ENCODE measurements at regions not wholly inside any gene's neighbourhood (a gene's known extent, or its start where the extent isn't known, plus 50 kb on each side); places are given as distances from the start of the nearest gene placed in this dataset.

DNA sequence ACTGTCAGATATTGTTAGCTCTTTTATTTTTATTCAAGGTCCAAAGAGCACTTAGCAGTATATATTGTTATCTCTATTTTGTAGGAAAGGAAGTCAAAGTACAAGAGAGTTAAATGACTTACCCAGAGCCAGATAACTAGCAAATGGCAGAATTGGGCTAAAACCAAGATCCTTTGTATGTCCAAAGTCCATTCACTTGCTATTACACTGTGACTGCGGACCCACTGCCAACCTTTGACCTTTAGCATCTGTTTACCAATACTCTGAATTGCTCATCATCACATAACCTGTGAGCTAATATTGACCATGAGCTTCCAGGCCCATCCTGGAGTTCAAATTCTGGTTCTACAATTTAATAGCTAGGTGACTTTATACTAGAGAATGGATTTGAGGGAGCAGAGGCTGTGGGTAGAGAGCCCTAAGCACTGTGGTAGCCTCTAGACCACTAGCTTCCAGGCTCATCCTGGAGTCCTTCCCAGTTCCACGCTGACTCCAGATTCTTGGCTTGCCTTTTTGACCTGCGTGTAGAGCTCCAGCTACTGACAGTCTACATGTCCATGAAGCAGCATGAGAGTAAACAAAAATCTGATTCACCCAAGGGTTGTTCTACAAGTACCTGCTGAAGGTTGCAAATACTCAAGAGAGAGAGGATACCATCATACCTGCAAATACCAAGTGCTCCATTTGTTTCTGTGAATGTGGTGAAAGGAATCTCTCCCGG is 424.0 kb downstream of the SH3GL2 start:
- Histone ChIP-seq H3K27me3 (ENCODE audit: control insufficient read depth, insufficient read depth, low read length) (no peaks in the 10 kb centered on the region), H3K27ac (ENCODE audit: low read length) (no peak overlapping the region), H3K9me3 (ENCODE audit: control insufficient read depth, insufficient read depth, low read length) (no peaks in the 10 kb centered on the region), H3K36me3 (ENCODE audit: control insufficient read depth, insufficient read depth, low read length) (no peaks in the 10 kb centered on the region), H3K4me3 (ENCODE audit: low read length) (no peak overlapping the region), H3K4me1 (ENCODE audit: control insufficient read depth, insufficient read depth, low read length) (no peaks in the 10 kb centered on the region)
- DNase-seq (ENCODE audit: low read depth, low spot score) = no peak
- whole genome bisulfite sequencing (ENCODE audit: insufficient coverage, insufficient read length) = no CpG with 5 or more reads among the region's 4 CpGs

- no peaks in the 10 kb centered on the region for H3K9me3 ChIP-seq (ENCODE audit: control insufficient read depth, insufficient read depth, low read length)
- no peak overlapping the region for H3K4me3 ChIP-seq (ENCODE audit: low read length)
- no peak overlapping the region for H3K27ac ChIP-seq (ENCODE audit: low read length)
- H3K27me3 ChIP-seq (ENCODE audit: control insufficient read depth, insufficient read depth, low read length) = no peaks in the 10 kb centered on the region
- H3K36me3 ChIP-seq (ENCODE audit: control insufficient read depth, insufficient read depth, low read length) = no peaks in the 10 kb centered on the region
- no CpG with 5 or more reads among the region's 4 CpGs for WGBS (ENCODE audit: insufficient coverage, insufficient read length)
- no peak for DNase-seq (ENCODE audit: low read depth, low spot score)
- no peaks in the 10 kb centered on the region for H3K4me1 ChIP-seq (ENCODE audit: control insufficient read depth, insufficient read depth, low read length)
Measured at GRCh38 chr9:18006591-18006990, 427.7 kb downstream of the SH3GL2 start.

DNA sequence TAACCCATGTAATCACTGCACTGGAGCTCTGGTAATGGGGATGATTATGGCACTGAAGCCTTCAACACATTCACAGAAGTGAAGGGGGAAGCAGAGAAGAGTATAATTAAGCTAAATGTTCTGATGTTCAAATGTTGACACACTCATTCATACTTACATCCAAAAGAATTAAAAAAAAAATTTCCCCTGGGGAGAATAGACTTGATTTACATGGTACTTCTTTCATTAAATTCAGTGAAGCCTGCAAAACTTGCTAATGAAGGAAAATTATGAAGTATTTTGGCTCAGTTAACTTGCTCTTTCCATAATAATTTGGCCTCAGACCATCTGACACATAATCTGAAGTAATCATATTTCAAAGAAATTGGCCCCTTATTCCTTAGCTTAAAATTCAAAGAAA is 428.8 kb downstream of the SH3GL2 start:
- DNase-seq (ENCODE audit: low read depth, low spot score) = no peak
- Histone ChIP-seq H3K9me3 (ENCODE audit: control insufficient read depth, insufficient read depth, low read length) (no peaks in the 10 kb centered on the region), H3K4me3 (ENCODE audit: low read length) (no peak overlapping the region), H3K27ac (ENCODE audit: low read length) (no peak overlapping the region), H3K36me3 (ENCODE audit: control insufficient read depth, insufficient read depth, low read length) (no peaks in the 10 kb centered on the region), H3K27me3 (ENCODE audit: control insufficient read depth, insufficient read depth, low read length) (no peaks in the 10 kb centered on the region), H3K4me1 (ENCODE audit: control insufficient read depth, insufficient read depth, low read length) (no peaks in the 10 kb centered on the region)

GRCh38 chr9:18009902-18010301 is 431.0 kb downstream of the SH3GL2 start:
- no peaks in the 10 kb centered on the region for H3K36me3 ChIP-seq (ENCODE audit: control insufficient read depth, insufficient read depth, low read length)
- H3K27ac ChIP-seq (ENCODE audit: low read length) = no peak overlapping the region
- H3K4me3 ChIP-seq (ENCODE audit: low read length) = no peak overlapping the region
- no CpG with 5 or more reads among the region's 3 CpGs for WGBS (ENCODE audit: insufficient coverage, insufficient read length)
- no peaks in the 10 kb centered on the region for H3K4me1 ChIP-seq (ENCODE audit: control insufficient read depth, insufficient read depth, low read length)
- H3K9me3 ChIP-seq (ENCODE audit: control insufficient read depth, insufficient read depth, low read length) = no peaks in the 10 kb centered on the region
- no peaks in the 10 kb centered on the region for H3K27me3 ChIP-seq (ENCODE audit: control insufficient read depth, insufficient read depth, low read length)
- no peak for DNase-seq (ENCODE audit: low read depth, low spot score)

GRCh38 chr9:18010492-18010891 is 431.6 kb downstream of the SH3GL2 start:
- no peak overlapping the region for H3K4me3 ChIP-seq (ENCODE audit: low read length)
- H3K36me3 ChIP-seq (ENCODE audit: control insufficient read depth, insufficient read depth, low read length) = no peaks in the 10 kb centered on the region
- no peak overlapping the region for H3K27ac ChIP-seq (ENCODE audit: low read length)
- H3K9me3 ChIP-seq (ENCODE audit: control insufficient read depth, insufficient read depth, low read length) = no peaks in the 10 kb centered on the region
- no peaks in the 10 kb centered on the region for H3K4me1 ChIP-seq (ENCODE audit: control insufficient read depth, insufficient read depth, low read length)
- WGBS (ENCODE audit: insufficient coverage, insufficient read length) = no CpG with 5 or more reads among the region's 5 CpGs
- DNase-seq (ENCODE audit: low read depth, low spot score) = no peak
- no peaks in the 10 kb centered on the region for H3K27me3 ChIP-seq (ENCODE audit: control insufficient read depth, insufficient read depth, low read length)

GRCh38 chr9:18012170-18012569 is 433.3 kb downstream of the SH3GL2 start:
- Histone ChIP-seq H3K9me3 (ENCODE audit: control insufficient read depth, insufficient read depth, low read length) (no peaks in the 10 kb centered on the region), H3K27ac (ENCODE audit: low read length) (no peak overlapping the region), H3K27me3 (ENCODE audit: control insufficient read depth, insufficient read depth, low read length) (no peaks in the 10 kb centered on the region), H3K36me3 (ENCODE audit: control insufficient read depth, insufficient read depth, low read length) (no peaks in the 10 kb centered on the region), H3K4me3 (ENCODE audit: low read length) (no peak overlapping the region), H3K4me1 (ENCODE audit: control insufficient read depth, insufficient read depth, low read length) (no peaks in the 10 kb centered on the region)
- WGBS (ENCODE audit: insufficient coverage, insufficient read length) = no CpG with 5 or more reads among the region's 4 CpGs
- no peak for DNase-seq (ENCODE audit: low read depth, low spot score)

DNA sequence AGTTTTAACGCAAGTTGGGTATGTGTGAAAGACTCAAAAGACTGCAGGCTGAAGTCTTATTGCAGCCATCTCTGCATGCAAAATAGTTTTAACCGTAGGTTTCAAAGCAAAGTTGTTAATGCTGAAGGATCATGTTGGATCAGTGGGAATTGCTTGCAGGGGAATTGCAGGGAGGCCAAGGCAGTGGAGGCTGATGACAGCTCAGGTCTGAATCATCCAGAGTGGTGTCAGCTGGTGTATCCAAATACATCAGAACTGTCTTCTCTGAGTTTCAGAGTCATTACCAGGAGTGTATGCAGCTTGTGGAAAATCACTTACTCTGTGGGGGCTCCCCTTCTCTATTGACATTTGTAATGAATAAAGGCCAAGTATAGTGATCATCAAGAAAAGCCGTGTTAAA is 435.7 kb downstream of the SH3GL2 start:
- DNase-seq (ENCODE audit: low read depth, low spot score) = no peak
- no peak overlapping the region for H3K27ac ChIP-seq (ENCODE audit: low read length)
- H3K4me1 ChIP-seq (ENCODE audit: control insufficient read depth, insufficient read depth, low read length) = no peaks in the 10 kb centered on the region
- no CpG with 5 or more reads among the region's 3 CpGs for WGBS (ENCODE audit: insufficient coverage, insufficient read length)
- H3K9me3 ChIP-seq (ENCODE audit: control insufficient read depth, insufficient read depth, low read length) = no peaks in the 10 kb centered on the region
- no peaks in the 10 kb centered on the region for H3K36me3 ChIP-seq (ENCODE audit: control insufficient read depth, insufficient read depth, low read length)
- no peaks in the 10 kb centered on the region for H3K27me3 ChIP-seq (ENCODE audit: control insufficient read depth, insufficient read depth, low read length)
- H3K4me3 ChIP-seq (ENCODE audit: low read length) = no peak overlapping the region

DNA sequence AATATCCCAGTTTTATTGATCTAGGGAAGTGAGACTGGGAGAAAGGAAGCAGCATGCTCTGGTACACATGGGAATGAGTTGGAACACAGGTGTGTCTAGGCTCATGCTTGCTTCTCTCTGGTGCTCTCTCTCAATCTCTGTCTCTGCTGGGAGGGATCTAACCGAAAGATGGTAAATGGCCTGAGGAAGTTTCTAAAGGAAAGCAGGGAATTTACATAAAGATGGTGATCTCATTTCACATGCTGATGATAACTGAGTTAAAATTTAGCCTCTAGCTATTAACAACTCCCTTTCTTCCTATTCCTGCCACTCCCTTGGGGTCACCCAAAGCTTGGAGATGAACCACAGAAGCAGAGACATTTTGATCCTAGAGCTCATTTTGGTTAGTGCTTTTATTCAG is 436.2 kb downstream of the SH3GL2 start:
- no peaks in the 10 kb centered on the region for H3K27me3 ChIP-seq (ENCODE audit: control insufficient read depth, insufficient read depth, low read length)
- H3K4me3 ChIP-seq (ENCODE audit: low read length) = no peak overlapping the region
- H3K36me3 ChIP-seq (ENCODE audit: control insufficient read depth, insufficient read depth, low read length) = no peaks in the 10 kb centered on the region
- H3K9me3 ChIP-seq (ENCODE audit: control insufficient read depth, insufficient read depth, low read length) = no peaks in the 10 kb centered on the region
- no peak for DNase-seq (ENCODE audit: low read depth, low spot score)
- WGBS (ENCODE audit: insufficient coverage, insufficient read length) = no CpG with 5 or more reads among the region's 1 CpG
- H3K4me1 ChIP-seq (ENCODE audit: control insufficient read depth, insufficient read depth, low read length) = no peaks in the 10 kb centered on the region
- H3K27ac ChIP-seq (ENCODE audit: low read length) = no peak overlapping the region

- no CpG with 5 or more reads among the region's 1 CpG for WGBS (ENCODE audit: insufficient coverage, insufficient read length)
- Histone ChIP-seq H3K27ac (ENCODE audit: low read length) (no peak overlapping the region), H3K36me3 (ENCODE audit: control insufficient read depth, insufficient read depth, low read length) (no peaks in the 10 kb centered on the region), H3K27me3 (ENCODE audit: control insufficient read depth, insufficient read depth, low read length) (no peaks in the 10 kb centered on the region), H3K9me3 (ENCODE audit: control insufficient read depth, insufficient read depth, low read length) (no peaks in the 10 kb centered on the region), H3K4me3 (ENCODE audit: low read length) (no peak overlapping the region), H3K4me1 (ENCODE audit: control insufficient read depth, insufficient read depth, low read length) (no peaks in the 10 kb centered on the region)
- DNase-seq (ENCODE audit: low read depth, low spot score) = no peak
Measured at GRCh38 chr9:18017136-18017535, 438.3 kb downstream of the SH3GL2 start.

DNA sequence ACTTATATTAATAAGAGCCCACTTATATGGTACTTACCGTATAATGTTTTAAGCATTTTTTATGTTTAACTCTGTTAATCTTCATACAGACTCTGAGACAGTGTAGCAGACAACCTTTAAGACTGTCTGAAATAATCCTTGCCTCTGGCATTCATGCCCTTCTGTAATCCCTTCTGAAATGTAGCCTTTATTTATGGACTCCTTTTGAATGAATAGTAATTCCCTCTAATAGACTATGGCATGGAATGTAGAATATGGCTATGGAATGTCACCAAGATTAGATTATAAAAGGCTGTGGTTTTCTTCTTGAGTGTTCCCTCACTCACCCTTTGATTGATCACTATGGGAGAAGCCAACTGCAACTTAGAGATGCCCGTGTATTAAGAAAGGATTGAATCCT is 439.4 kb downstream of the SH3GL2 start:
- Histone ChIP-seq H3K4me3 (ENCODE audit: low read length) (no peak overlapping the region), H3K9me3 (ENCODE audit: control insufficient read depth, insufficient read depth, low read length) (no peaks in the 10 kb centered on the region), H3K4me1 (ENCODE audit: control insufficient read depth, insufficient read depth, low read length) (no peaks in the 10 kb centered on the region), H3K27me3 (ENCODE audit: control insufficient read depth, insufficient read depth, low read length) (no peaks in the 10 kb centered on the region), H3K36me3 (ENCODE audit: control insufficient read depth, insufficient read depth, low read length) (no peaks in the 10 kb centered on the region), H3K27ac (ENCODE audit: low read length) (no peak overlapping the region)
- no peak for DNase-seq (ENCODE audit: low read depth, low spot score)
- WGBS (ENCODE audit: insufficient coverage, insufficient read length) = no CpG with 5 or more reads among the region's 2 CpGs

DNA sequence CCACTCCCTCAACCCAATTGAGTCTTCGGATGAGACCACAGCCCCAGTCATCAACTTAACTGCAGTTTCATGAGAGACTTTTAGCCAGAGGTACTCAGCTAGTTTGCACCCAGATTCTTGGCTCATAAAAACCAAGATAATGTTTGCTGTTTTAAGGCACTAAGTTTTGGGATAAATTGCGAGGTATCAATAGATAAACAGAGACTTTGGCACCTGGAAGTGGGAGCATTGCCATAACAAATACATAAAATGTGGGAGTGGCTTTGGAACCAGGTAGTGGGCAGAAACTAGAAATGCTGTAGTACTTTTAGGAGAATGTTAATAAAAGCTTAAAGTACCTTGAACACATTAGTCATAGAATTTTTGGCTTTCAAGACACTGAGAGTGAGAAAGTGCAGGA is 439.8 kb downstream of the SH3GL2 start:
- H3K9me3 ChIP-seq (ENCODE audit: control insufficient read depth, insufficient read depth, low read length) = no peaks in the 10 kb centered on the region
- WGBS (ENCODE audit: insufficient coverage, insufficient read length) = no CpG with 5 or more reads among the region's 2 CpGs

More for the DNA sequence above, 439.8 kb downstream of the SH3GL2 start:
- DNase-seq (ENCODE audit: low read depth, low spot score) = no peak
- Histone ChIP-seq H3K27ac (ENCODE audit: low read length) (no peak overlapping the region), H3K4me3 (ENCODE audit: low read length) (no peak overlapping the region), H3K4me1 (ENCODE audit: control insufficient read depth, insufficient read depth, low read length) (no peaks in the 10 kb centered on the region), H3K36me3 (ENCODE audit: control insufficient read depth, insufficient read depth, low read length) (no peaks in the 10 kb centered on the region), H3K27me3 (ENCODE audit: control insufficient read depth, insufficient read depth, low read length) (no peaks in the 10 kb centered on the region)
